ENCODE measurements at regions not wholly inside any gene's neighbourhood (a gene's known extent, or its start where the extent isn't known, plus 50 kb on each side); places are given as distances from the start of the nearest gene placed in this dataset.

DNA sequence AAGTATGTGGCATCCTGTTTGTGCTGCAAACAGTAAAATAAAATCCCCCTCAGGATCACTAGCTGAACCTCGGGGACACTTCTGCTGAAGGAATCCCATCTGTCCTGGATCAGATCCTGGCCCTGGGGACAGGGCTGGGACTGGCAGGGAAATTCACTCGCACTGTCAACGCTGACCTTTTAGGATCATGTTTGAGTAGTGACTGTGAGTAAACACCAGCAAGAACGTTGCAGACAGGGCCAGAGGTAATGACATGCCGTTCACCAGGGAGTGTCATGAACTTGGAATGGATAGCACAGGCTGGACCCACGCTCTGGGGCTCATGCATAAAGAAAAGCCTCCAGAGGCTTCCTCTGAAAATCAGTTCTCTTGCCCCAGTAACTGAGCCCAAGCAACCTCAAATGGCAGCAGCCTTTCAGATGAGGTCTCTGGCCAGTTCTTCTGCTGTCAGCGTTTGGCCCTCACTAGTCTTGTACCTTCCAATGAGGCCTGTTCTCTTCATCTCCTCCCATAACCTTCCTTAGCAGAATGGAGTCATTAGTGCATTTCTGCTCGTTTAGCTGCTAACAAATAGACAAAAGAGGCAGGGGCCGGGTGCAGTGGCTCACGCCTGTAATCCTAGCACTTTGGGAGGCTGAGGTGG, 51.0 kb upstream of the BARX2 start (continued):
- TF ChIP-seq, protein P1, sequence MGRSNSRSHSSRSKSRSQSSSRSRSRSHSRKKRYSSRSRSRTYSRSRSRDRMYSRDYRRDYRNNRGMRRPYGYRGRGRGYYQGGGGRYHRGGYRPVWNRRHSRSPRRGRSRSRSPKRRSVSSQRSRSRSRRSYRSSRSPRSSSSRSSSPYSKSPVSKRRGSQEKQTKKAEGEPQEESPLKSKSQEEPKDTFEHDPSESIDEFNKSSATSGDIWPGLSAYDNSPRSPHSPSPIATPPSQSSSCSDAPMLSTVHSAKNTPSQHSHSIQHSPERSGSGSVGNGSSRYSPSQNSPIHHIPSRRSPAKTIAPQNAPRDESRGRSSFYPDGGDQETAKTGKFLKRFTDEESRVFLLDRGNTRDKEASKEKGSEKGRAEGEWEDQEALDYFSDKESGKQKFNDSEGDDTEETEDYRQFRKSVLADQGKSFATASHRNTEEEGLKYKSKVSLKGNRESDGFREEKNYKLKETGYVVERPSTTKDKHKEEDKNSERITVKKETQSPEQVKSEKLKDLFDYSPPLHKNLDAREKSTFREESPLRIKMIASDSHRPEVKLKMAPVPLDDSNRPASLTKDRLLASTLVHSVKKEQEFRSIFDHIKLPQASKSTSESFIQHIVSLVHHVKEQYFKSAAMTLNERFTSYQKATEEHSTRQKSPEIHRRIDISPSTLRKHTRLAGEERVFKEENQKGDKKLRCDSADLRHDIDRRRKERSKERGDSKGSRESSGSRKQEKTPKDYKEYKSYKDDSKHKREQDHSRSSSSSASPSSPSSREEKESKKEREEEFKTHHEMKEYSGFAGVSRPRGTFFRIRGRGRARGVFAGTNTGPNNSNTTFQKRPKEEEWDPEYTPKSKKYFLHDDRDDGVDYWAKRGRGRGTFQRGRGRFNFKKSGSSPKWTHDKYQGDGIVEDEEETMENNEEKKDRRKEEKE (IDR thresholded peaks at IDR 0.05) = no peak
- TF ChIP-seq CAMTA2 (CRISPR knock-in tag; IDR thresholded peaks at IDR 0.05; ENCODE audit: borderline replicate concordance) (no peak), ZBTB1 (CRISPR knock-in tag; IDR thresholded peaks at IDR 0.05; ENCODE audit: borderline replicate concordance) (no peak), NFKB2 (CRISPR knock-in tag; IDR thresholded peaks at IDR 0.05; ENCODE audit: borderline replicate concordance) (no peak), ZNF713 (CRISPR knock-in tag; IDR thresholded peaks at IDR 0.05) (no peak), ISX (CRISPR knock-in tag; conservative IDR thresholded peaks at IDR 0.05) (no peak), RNF2 (conservative IDR thresholded peaks at IDR 0.05; ENCODE audit: low read depth) (0 out of 2 replicates have a peak, but pooled peaks have one; percentile 24), ZNF749 (CRISPR knock-in tag; IDR thresholded peaks at IDR 0.05; ENCODE audit: borderline replicate concordance) (no peak), RFXANK (CRISPR knock-in tag; IDR thresholded peaks at IDR 0.05) (no peak), ZNF550 (CRISPR knock-in tag; IDR thresholded peaks at IDR 0.05; ENCODE audit: borderline replicate concordance) (no peak), BRD4 (CRISPR knock-in tag; IDR thresholded peaks at IDR 0.05) (no peak), NPAS2 (CRISPR knock-in tag; IDR thresholded peaks at IDR 0.05; ENCODE audit: borderline replicate concordance) (no peak), ZNF335 (CRISPR knock-in tag; IDR thresholded peaks at IDR 0.05) (no peak), FOXO1 (CRISPR knock-in tag; IDR thresholded peaks at IDR 0.05) (peak; percentile 75; the same call in 1 of the 2 replicates), REL (CRISPR knock-in tag; conservative IDR thresholded peaks at IDR 0.05) (no peak)
- TF ChIP-seq, protein P2, sequence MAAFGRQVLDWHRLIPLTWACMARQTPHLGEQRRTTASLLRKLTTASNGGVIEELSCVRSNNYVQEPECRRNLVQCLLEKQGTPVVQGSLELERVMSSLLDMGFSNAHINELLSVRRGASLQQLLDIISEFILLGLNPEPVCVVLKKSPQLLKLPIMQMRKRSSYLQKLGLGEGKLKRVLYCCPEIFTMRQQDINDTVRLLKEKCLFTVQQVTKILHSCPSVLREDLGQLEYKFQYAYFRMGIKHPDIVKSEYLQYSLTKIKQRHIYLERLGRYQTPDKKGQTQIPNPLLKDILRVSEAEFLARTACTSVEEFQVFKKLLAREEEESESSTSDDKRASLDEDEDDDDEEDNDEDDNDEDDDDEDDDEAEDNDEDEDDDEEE (CRISPR knock-in tag; IDR thresholded peaks at IDR 0.05) = peak; percentile 71; the same call in 1 of the 2 replicates
- TF ChIP-seq, protein P3, sequence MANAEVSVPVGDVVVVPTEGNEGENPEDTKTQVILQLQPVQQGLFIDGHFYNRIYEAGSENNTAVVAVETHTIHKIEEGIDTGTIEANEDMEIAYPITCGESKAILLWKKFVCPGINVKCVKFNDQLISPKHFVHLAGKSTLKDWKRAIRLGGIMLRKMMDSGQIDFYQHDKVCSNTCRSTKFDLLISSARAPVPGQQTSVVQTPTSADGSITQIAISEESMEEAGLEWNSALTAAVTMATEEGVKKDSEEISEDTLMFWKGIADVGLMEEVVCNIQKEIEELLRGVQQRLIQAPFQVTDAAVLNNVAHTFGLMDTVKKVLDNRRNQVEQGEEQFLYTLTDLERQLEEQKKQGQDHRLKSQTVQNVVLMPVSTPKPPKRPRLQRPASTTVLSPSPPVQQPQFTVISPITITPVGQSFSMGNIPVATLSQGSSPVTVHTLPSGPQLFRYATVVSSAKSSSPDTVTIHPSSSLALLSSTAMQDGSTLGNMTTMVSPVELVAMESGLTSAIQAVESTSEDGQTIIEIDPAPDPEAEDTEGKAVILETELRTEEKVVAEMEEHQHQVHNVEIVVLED (CRISPR knock-in tag; IDR thresholded peaks at IDR 0.05; ENCODE audit: borderline replicate concordance) = no peak
- TF ChIP-seq, protein P4, sequence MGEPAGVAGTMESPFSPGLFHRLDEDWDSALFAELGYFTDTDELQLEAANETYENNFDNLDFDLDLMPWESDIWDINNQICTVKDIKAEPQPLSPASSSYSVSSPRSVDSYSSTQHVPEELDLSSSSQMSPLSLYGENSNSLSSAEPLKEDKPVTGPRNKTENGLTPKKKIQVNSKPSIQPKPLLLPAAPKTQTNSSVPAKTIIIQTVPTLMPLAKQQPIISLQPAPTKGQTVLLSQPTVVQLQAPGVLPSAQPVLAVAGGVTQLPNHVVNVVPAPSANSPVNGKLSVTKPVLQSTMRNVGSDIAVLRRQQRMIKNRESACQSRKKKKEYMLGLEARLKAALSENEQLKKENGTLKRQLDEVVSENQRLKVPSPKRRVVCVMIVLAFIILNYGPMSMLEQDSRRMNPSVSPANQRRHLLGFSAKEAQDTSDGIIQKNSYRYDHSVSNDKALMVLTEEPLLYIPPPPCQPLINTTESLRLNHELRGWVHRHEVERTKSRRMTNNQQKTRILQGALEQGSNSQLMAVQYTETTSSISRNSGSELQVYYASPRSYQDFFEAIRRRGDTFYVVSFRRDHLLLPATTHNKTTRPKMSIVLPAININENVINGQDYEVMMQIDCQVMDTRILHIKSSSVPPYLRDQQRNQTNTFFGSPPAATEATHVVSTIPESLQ (CRISPR knock-in tag; conservative IDR thresholded peaks at IDR 0.05) = no peak
- TF ChIP-seq, protein P5, sequence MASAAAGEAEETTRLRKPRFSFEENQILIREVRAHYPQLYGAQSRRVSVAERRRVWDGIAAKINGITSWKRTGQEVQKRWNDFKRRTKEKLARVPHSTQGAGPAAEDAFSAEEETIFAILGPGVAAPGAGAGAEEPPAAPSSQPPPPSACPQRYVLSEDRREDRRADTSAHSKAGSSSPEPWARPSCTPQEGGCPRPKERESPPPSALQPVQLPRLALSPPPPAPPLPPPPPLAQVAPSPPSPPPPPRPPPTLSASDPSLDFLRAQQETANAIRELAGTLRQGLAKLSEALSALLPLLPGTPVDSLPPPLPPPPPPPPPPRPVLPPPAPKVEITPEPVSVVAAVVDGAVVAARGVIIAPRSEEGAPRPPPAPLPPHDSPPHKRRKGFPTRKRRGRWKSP (CRISPR knock-in tag; IDR thresholded peaks at IDR 0.05) = no peak
- TF ChIP-seq, protein P6, sequence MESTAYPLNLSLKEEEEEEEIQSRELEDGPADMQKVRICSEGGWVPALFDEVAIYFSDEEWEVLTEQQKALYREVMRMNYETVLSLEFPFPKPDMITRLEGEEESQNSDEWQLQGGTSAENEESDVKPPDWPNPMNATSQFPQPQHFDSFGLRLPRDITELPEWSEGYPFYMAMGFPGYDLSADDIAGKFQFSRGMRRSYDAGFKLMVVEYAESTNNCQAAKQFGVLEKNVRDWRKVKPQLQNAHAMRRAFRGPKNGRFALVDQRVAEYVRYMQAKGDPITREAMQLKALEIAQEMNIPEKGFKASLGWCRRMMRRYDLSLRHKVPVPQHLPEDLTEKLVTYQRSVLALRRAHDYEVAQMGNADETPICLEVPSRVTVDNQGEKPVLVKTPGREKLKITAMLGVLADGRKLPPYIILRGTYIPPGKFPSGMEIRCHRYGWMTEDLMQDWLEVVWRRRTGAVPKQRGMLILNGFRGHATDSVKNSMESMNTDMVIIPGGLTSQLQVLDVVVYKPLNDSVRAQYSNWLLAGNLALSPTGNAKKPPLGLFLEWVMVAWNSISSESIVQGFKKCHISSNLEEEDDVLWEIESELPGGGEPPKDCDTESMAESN (CRISPR knock-in tag; conservative IDR thresholded peaks at IDR 0.05) = no peak

All from HepG2 (cell line).